Erythroblast (primary cell): ENCODE measurements at regions not wholly inside any gene's neighbourhood (a gene's known extent, or its start where the extent isn't known, plus 50 kb on each side); places are given as distances from the start of the nearest gene placed in this dataset.

ENCODE experiments used
- DNase-seq, 2 experiments: peaks; one replicate each; lab custom pipeline; 2025; lab: John Stamatoyannopoulos, UW
- GATA1 ChIP-seq: IDR thresholded peaks from 2 replicates; pipeline ENCODE4 v1.6.1; 2011; ENCODE audit warnings: low read depth, mild to moderate bottlenecking, control low read depth, low read length, moderate library complexity
- POLR2A ChIP-seq: IDR thresholded peaks from 2 replicates; pipeline ENCODE4 v1.6.1; 2011; ENCODE audit warnings: mild to moderate bottlenecking, low read length

GRCh38 chr11:69957849-69958248 is 120.3 kb upstream of the ANO1 start:
- peak in 1 of 2 experiments; percentile 18 for DNase-seq
- TF ChIP-seq GATA1 (no peak), POLR2A (no peak)

DNA sequence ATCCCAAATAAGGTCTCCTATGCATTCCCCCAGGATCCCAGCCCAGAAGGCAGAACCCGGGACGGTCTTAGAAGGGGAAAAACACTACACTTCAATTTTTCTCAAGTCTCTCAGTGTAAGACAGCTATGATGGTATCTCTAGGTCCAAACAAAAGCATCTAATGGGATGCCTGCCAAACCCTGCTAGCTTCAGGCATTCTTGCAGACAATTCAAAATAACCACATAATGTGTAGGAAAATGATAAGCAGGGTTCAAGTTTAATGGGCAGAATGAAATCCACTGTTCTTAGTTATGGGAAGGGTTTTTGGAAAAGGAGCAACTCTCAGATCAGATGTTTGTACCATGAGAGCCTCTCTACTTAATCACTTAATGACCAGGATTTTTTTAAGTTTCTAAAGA is 119.8 kb upstream of the ANO1 start:
- DNase-seq: peak; percentile 19 to 53
- TF ChIP-seq GATA1: no peak
- no peak for TF ChIP-seq POLR2A

DNA sequence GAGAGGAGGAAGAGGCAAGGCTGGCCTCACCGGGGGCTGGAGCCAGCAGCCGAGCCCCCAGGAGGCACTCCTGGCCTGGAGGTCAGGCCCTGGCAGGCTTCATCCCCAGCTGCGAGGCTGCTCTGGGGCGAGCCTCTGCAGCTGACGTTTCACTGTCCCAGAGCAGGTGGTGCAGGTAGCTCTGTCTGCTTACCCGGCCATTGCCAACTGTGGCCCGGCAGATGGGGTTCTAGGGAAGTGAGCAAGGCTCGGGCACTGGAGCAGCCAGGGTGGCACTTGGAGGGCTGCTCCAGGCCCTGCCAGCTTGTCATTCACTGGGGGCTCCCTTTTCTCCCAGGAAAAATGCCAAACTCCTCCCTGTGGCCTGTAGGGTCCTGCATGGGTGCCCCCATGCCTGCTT is 118.7 kb upstream of the ANO1 start:
- DNase-seq: no peak

GRCh38 chr11:69961738-69962137 is 116.4 kb upstream of the ANO1 start:
- no peak for TF ChIP-seq GATA1
- TF ChIP-seq POLR2A: no peak

More for the DNA sequence above, 118.7 kb upstream of the ANO1 start:
- TF ChIP-seq POLR2A (no peak), GATA1 (no peak)

DNA sequence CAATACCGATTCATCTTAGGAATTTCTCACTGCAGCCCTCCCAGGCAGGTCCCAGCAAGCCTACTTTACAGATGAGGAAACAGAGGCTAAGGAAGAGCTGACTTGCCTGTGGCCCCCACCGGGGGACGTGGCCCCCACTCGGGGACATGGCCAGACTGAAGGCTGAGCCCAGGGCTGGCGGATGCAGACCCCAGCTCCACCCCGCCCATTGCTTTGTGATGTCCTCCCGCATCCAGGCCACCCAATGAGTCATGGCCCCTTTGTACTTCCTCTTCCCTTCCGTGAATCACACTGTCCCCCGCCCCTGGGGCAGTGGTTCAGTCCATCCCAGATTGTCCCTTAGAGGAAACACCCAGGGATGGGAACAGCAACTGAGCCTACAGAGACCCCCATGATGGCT is 116.0 kb upstream of the ANO1 start:
- TF ChIP-seq GATA1 (no peak), POLR2A (no peak)
- DNase-seq: no peak

More at GRCh38 chr11:69961738-69962137, 116.4 kb upstream of the ANO1 start:
- no peak for DNase-seq

- TF ChIP-seq GATA1 (no peak), POLR2A (no peak)
Observed at GRCh38 chr11:69963533-69964246, 114.4 kb upstream of the ANO1 start.

DNA sequence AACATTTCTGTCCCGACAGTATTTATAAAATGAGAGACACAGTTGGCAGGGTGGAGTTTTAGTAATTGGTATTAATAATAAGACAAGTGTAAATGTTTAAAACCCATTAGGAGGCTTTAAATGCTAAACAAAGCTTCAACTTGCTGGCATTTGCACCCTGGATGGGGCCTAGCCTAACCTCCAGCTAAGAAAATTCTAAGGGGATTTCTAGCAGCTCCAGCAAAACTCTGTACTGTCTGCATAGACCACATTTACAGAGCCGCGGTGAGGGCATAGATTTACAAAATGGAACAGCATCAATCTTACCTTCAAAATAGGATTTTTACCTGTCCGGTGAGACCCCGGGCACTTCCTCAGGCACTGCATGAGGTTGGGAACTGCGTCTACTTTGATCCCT is 113.9 kb upstream of the ANO1 start:
- TF ChIP-seq POLR2A: no peak
- TF ChIP-seq GATA1: no peak
- DNase-seq: no peak

More at GRCh38 chr11:69963533-69964246, 114.4 kb upstream of the ANO1 start:
- no peak for DNase-seq

DNA sequence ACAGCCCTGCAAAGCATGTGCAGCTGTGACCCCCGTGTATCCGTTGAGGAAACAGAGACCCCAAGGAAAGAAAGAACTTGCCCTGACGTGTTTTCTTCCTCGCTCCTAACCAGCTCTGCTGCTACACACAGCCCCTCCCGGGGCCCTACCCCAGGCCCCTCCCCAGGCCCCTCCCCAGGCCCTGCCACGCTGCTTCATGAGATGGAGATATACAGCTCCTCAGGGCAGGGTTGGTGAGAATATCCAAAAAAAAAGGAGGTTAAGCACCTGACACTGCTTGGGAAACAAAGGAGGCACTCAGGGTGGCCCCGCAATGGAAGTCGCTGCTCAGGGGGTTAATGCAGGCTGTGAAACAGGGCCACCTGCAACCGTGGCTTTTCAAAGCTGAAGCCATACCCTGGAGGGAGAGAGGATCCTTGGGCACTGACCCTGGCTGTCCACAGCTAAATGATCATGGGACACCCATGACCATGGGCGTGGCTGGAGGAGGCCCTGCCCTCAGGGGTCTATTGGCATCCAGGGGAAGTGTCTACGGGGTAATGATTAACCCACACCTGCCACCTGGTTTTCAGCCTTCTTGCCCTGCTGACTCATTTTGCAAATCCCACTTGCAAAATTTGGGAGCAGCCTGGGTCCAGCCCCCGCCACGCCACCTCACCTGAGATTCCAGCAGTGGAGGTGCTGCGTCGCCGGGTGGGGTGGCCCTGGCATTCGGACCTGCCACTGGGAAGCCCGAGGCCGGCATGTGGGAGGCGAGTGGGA is 112.1 kb upstream of the ANO1 start:
- no peak for DNase-seq

DNA sequence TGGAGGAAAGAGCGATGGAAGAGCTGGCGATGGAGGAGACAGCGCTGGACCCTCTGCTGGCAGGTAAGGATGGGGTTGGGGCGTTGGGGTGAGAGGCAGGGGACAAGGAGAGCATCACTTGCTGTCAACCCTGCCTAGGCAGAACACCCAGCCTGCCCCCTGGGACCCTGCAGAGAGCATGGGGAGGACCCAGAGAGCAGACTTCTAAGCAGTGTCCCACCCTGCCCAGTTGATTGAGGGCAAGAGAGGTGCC is 111.6 kb upstream of the ANO1 start:
- no peak for TF ChIP-seq GATA1
- TF ChIP-seq POLR2A: no peak
- DNase-seq: no peak

More for the DNA sequence above, 112.1 kb upstream of the ANO1 start:
- TF ChIP-seq GATA1 (no peak), POLR2A (no peak)

GRCh38 chr11:69966910-69967483 is 111.1 kb upstream of the ANO1 start:
- TF ChIP-seq GATA1 (no peak), POLR2A (no peak)
- no peak for DNase-seq

DNA sequence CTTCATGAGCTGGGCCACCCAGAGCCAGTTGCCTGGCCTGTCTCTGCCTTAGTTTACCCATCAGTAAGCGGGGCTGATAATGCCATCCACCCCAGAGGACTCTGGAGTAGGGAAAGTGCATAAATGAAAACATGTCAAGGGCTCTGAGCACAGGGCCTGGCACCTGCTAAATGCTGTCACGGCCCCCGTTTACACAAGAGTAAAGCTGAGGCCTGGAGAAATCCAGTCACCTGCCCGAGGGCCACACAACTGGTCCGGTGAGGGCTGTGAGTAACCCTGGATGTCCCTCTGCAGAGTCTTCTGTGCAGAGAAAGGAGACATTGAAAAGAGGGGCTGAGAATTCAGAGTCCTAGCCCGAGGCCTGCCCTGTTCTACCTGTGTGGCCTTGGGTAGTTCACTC is 110.6 kb upstream of the ANO1 start:
- TF ChIP-seq POLR2A: no peak
- no peak for TF ChIP-seq GATA1
- no peak for DNase-seq

- no peak for TF ChIP-seq POLR2A
- no peak for TF ChIP-seq GATA1
- DNase-seq: no peak
Observed at GRCh38 chr11:69968396-69969347, 109.4 kb upstream of the ANO1 start.
